MM.1S (cell line): ENCODE measurements at regions not wholly inside any gene's neighbourhood (a gene's known extent, or its start where the extent isn't known, plus 50 kb on each side); places are given as distances from the start of the nearest gene placed in this dataset.

ENCODE experiments used
- CTCF ChIP-seq: fragments of 300-600 bp; sonication (generic); IDR thresholded peaks from 2 replicates; pipeline ENCODE4 v1.5.1; 2016; ENCODE audit warnings: antibody characterized with exemption, low read length, mixed read lengths
- EZH2 ChIP-seq: fragments of 300-600 bp; sonication (generic); optimal IDR thresholded peaks from 2 replicates; pipeline ENCODE3; 2017; ENCODE audit warnings: low read depth, mild to moderate bottlenecking, antibody characterized with exemption, low read length, mixed read lengths

- no peak for TF ChIP-seq CTCF
- no peak for TF ChIP-seq EZH2
These were observed 57.5 kb downstream of the EPRS1 start for GRCh38 chr1:219988818-219989217.
